SK-N-SH (cell line): ENCODE measurements at regions not wholly inside any gene's neighbourhood (a gene's known extent, or its start where the extent isn't known, plus 50 kb on each side); places are given as distances from the start of the nearest gene placed in this dataset.

Experiments
- CTCF ChIA-PET: fragments of 300-600, 350-600 bp; formaldehyde crosslinking; extraction: SDS; loops from one replicate; lab custom pipeline; 2021; lab: Yijun Ruan, JAX
- POLR2A ChIA-PET: fragments of 350-600 bp; sonication (Branson Sonifier 250); formaldehyde crosslinking; extraction: SDS; loops from one replicate; lab custom pipeline; 2020; ENCODE audit warnings: antibody characterized with exemption, inconsistent platforms; lab: Yijun Ruan, JAX
- DNase-seq: peaks from one replicate; pipeline ENCODE4 v3.0.0; 2012
- H2AFZ ChIP-seq: fragments of 200-600 bp; sonication (generic); 2 replicates; pipeline ENCODE4 v1.8.1; 2016; ENCODE audit warnings: antibody characterized with exemption, mild to moderate bottlenecking, low read depth
- H3F3A ChIP-seq: fragments of 200-600 bp; sonication (generic); replicated peaks from 2 replicates; pipeline ENCODE3; 2016; ENCODE audit warnings: antibody characterized with exemption, mild to moderate bottlenecking; ENCODE audit not compliant: insufficient read depth
- H3K27ac ChIP-seq, 2 experiments: fragments of 200-500 bp in 1 of 2; fragments of 200-600 bp in 1 of 2; sonication (Bioruptor generic) in 1 of 2; sonication (generic), shearing (Covaris generic) in 1 of 2; 2 replicates each; pipeline versions ENCODE4 v1.5.1 to v1.6.1; 2014 to 2016; ENCODE audit warnings: low read depth in 2 of 2, inconsistent platforms in 1 of 2, low read length in 1 of 2, mild to moderate bottlenecking in 1 of 2, mixed read lengths in 1 of 2
- H3K27me3 ChIP-seq: fragments of 200-600 bp; sonication (generic), shearing (Covaris generic); 2 replicates; pipeline ENCODE4 v1.6.1; 2016; ENCODE audit warnings: mixed run types; ENCODE audit not compliant: insufficient read depth
- H3K36me3 ChIP-seq, 2 experiments: fragments of 200-500 bp in 1 of 2; fragments of 200-600 bp in 1 of 2; sonication (Bioruptor generic) in 1 of 2; sonication (generic) in 1 of 2; replicated peaks in 1 of 2; 2 replicates each; pipeline versions ENCODE3 to v1.5.1; 2014 to 2016; ENCODE audit warnings: low read length in 1 of 2, mild to moderate bottlenecking in 1 of 2; ENCODE audit not compliant: insufficient read depth in 2 of 2, control insufficient read depth in 1 of 2
- H3K4me1 ChIP-seq, 2 experiments: fragments of 200-500 bp in 1 of 2; fragments of 200-600 bp in 1 of 2; sonication (Bioruptor generic) in 1 of 2; sonication (generic), shearing (Covaris generic) in 1 of 2; 2 replicates each; pipeline versions ENCODE4 v1.5.1 to v1.6.1; 2014 to 2016; ENCODE audit warnings: low read depth in 1 of 2, low read length in 1 of 2, mixed run types in 1 of 2; ENCODE audit not compliant: insufficient read depth in 2 of 2, control insufficient read depth in 1 of 2
- H3K4me2 ChIP-seq: fragments of 200-600 bp; sonication (generic), shearing (Covaris generic); 2 replicates; pipeline ENCODE4 v1.6.1; 2017; ENCODE audit warnings: mixed run types
- H3K4me3 ChIP-seq, 2 experiments: fragments of 200-500 bp in 1 of 2; fragments of 200-600 bp in 1 of 2; sonication (Bioruptor generic) in 1 of 2; sonication (generic), shearing (Covaris generic) in 1 of 2; 2 replicates each; pipeline versions ENCODE4 v1.5.1 to v1.8.1; 2014 to 2016; ENCODE audit warnings: low read depth in 2 of 2, inconsistent platforms in 1 of 2, low read length in 1 of 2, mild to moderate bottlenecking in 1 of 2, mixed read lengths in 1 of 2, moderate library complexity in 1 of 2
- H3K79me2 ChIP-seq: fragments of 200-600 bp; sonication (generic); 2 replicates; pipeline ENCODE4 v1.8.1; 2017; ENCODE audit warnings: mild to moderate bottlenecking; ENCODE audit not compliant: insufficient read depth
- H3K9ac ChIP-seq: fragments of 200-600 bp; sonication (generic); 2 replicates; pipeline ENCODE4 v1.6.1; 2017; ENCODE audit warnings: mixed run types
- H3K9me2 ChIP-seq: fragments of 200-600 bp; sonication (generic); 2 replicates; pipeline ENCODE4 v1.6.1; 2017; ENCODE audit warnings: mixed run types
- H3K9me3 ChIP-seq: fragments of 200-600 bp; sonication (generic); 2 replicates; pipeline ENCODE4 v1.6.1; 2017; ENCODE audit warnings: mixed run types, mild to moderate bottlenecking, moderate library complexity
- H4K20me1 ChIP-seq: fragments of 200-600 bp; sonication (generic); 2 replicates; pipeline ENCODE4 v1.6.1; 2017; ENCODE audit warnings: mild to moderate bottlenecking, mixed run types; ENCODE audit not compliant: insufficient read depth
- CHD2 ChIP-seq: fragments of 150-350 bp; IDR thresholded peaks from 2 replicates; pipeline ENCODE4 v1.6.1; 2018; ENCODE audit warnings: low read length; ENCODE audit not compliant: partially characterized antibody
- EZH2phosphoT487 ChIP-seq: fragments of 200-600 bp; sonication (generic); IDR thresholded peaks from 2 replicates; pipeline ENCODE4 v1.6.1; 2017; ENCODE audit warnings: low read depth, mixed run types, mild to moderate bottlenecking, antibody characterized with exemption, moderate library complexity, borderline replicate concordance
- FOSL2 ChIP-seq: IDR thresholded peaks from 2 replicates; pipeline ENCODE4 v1.4.0; 2012; ENCODE audit warnings: low read depth, mild to moderate bottlenecking, moderate library complexity, borderline replicate concordance
- GATA2 ChIP-seq: sonication (generic); formaldehyde crosslinking; IDR thresholded peaks from 2 replicates; pipeline ENCODE4 v1.5.0; 2020; ENCODE audit warnings: mild to moderate bottlenecking, missing genetic modification reagents
- JUND ChIP-seq: IDR thresholded peaks from 2 replicates; pipeline ENCODE4 v1.4.0; 2012
- MEF2A ChIP-seq: IDR thresholded peaks from 2 replicates; pipeline ENCODE4 v1.4.0; 2012; ENCODE audit warnings: low read depth, borderline replicate concordance
- RXRA ChIP-seq: IDR thresholded peaks from 2 replicates; pipeline ENCODE4 v1.4.0; 2012; ENCODE audit warnings: low read depth, mild to moderate bottlenecking, borderline replicate concordance
- SIN3A ChIP-seq: IDR thresholded peaks from 2 replicates; pipeline ENCODE4 v1.6.1; 2012; ENCODE audit warnings: low read depth, mild to moderate bottlenecking, low read length, moderate library complexity, borderline replicate concordance
- SMC3 ChIP-seq: IDR thresholded peaks from 2 replicates; pipeline ENCODE4 v1.6.1; 2012; ENCODE audit warnings: low read depth, low read length, improper control_type of control experiment
- TCF12 ChIP-seq: IDR thresholded peaks from 2 replicates; pipeline ENCODE4 v1.4.0; 2012
- TEAD4 ChIP-seq: IDR thresholded peaks from 2 replicates; pipeline ENCODE4 v1.4.0; 2012; ENCODE audit warnings: mild to moderate bottlenecking, borderline replicate concordance; ENCODE audit not compliant: insufficient read depth
- YY1 ChIP-seq: IDR thresholded peaks from 2 replicates; pipeline ENCODE4 v1.4.0; 2012; ENCODE audit warnings: low read depth, mild to moderate bottlenecking
- WGBS: methylation state at CpG from one replicate; pipeline ENCODE4 v1.1.6; 2017; ENCODE audit warnings: low lambda C conversion rate; 5-methylcytosine and 5-hydroxymethylcytosine counted together
- TF ChIP-seq, protein P1 (sequence below): fragments of 150-350 bp; IDR thresholded peaks from 2 replicates; pipeline ENCODE4 v1.6.1; 2017; ENCODE audit warnings: antibody characterized with exemption, low read length, low read depth, borderline replicate concordance
- TF ChIP-seq, protein P2 (sequence below): fragments of 200-600 bp; sonication (generic); IDR thresholded peaks from 2 replicates; pipeline ENCODE4 v1.6.1; 2017; ENCODE audit warnings: antibody characterized with exemption, mild to moderate bottlenecking, moderate library complexity
- TF ChIP-seq, protein P3 (sequence below): fragments of 150-350 bp; IDR thresholded peaks from 2 replicates; pipeline ENCODE4 v1.6.1; 2016; ENCODE audit warnings: mild to moderate bottlenecking, low read depth, low read length
- TF ChIP-seq, protein P4 (sequence below): IDR thresholded peaks from 2 replicates; pipeline ENCODE4 v1.4.0; 2012; ENCODE audit warnings: low read depth
- TF ChIP-seq, protein P5 (sequence below): IDR thresholded peaks from 2 replicates; pipeline ENCODE4 v1.4.0; 2012; ENCODE audit warnings: low read depth, borderline replicate concordance

GRCh38 chr3:193903512-193903817 is 232.5 kb upstream of the HES1 start:
- Histone ChIP-seq H3K9me3 (no peaks in the 10 kb centered on the region), H3K4me2 (no peak overlapping the region), H3K27me3 (no peaks in the 10 kb centered on the region), H3F3A (no peaks in the 10 kb centered on the region), H3K4me3 (no peak overlapping the region), H4K20me1 (no peaks in the 10 kb centered on the region), H3K4me1 (peaks cover 3 to 15% of the 10 kb centered on the region in 2 experiments; a peak in 2 of 4 replicates), H3K9me2 (no peaks in the 10 kb centered on the region), H3K36me3 (no peaks in the 10 kb centered on the region), H2AFZ (no peak overlapping the region), H3K9ac (no peak overlapping the region), H3K79me2 (no peaks in the 10 kb centered on the region; the same call in 1 of the 2 replicates), H3K27ac (no peak overlapping the region)
- no peak for DNase-seq
- POLR2A ChIA-PET, result no interaction called here
- TF ChIP-seq YY1 (no peak), GATA2 (no peak), EZH2phosphoT487 (no peak), MEF2A (no peak), CHD2 (no peak), RXRA (no peak), SIN3A (no peak), FOSL2 (no peak), TCF12 (no peak)
- TF ChIP-seq, protein P1, sequence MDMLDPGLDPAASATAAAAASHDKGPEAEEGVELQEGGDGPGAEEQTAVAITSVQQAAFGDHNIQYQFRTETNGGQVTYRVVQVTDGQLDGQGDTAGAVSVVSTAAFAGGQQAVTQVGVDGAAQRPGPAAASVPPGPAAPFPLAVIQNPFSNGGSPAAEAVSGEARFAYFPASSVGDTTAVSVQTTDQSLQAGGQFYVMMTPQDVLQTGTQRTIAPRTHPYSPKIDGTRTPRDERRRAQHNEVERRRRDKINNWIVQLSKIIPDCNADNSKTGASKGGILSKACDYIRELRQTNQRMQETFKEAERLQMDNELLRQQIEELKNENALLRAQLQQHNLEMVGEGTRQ, result no peak
- TF ChIP-seq, protein P2, sequence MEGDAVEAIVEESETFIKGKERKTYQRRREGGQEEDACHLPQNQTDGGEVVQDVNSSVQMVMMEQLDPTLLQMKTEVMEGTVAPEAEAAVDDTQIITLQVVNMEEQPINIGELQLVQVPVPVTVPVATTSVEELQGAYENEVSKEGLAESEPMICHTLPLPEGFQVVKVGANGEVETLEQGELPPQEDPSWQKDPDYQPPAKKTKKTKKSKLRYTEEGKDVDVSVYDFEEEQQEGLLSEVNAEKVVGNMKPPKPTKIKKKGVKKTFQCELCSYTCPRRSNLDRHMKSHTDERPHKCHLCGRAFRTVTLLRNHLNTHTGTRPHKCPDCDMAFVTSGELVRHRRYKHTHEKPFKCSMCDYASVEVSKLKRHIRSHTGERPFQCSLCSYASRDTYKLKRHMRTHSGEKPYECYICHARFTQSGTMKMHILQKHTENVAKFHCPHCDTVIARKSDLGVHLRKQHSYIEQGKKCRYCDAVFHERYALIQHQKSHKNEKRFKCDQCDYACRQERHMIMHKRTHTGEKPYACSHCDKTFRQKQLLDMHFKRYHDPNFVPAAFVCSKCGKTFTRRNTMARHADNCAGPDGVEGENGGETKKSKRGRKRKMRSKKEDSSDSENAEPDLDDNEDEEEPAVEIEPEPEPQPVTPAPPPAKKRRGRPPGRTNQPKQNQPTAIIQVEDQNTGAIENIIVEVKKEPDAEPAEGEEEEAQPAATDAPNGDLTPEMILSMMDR, result no peak
- TF ChIP-seq, protein P3, sequence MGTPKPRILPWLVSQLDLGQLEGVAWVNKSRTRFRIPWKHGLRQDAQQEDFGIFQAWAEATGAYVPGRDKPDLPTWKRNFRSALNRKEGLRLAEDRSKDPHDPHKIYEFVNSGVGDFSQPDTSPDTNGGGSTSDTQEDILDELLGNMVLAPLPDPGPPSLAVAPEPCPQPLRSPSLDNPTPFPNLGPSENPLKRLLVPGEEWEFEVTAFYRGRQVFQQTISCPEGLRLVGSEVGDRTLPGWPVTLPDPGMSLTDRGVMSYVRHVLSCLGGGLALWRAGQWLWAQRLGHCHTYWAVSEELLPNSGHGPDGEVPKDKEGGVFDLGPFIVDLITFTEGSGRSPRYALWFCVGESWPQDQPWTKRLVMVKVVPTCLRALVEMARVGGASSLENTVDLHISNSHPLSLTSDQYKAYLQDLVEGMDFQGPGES, result no peak
- WGBS, result 71% methylated on average over 8 of the region's 8 CpGs
- CTCF ChIA-PET, result interaction anchor here (2.4 kb wide), 1 partner anchor 13 kb away, joined by 9 read pairs; no protein-coding TSS in a partner anchor

DNA sequence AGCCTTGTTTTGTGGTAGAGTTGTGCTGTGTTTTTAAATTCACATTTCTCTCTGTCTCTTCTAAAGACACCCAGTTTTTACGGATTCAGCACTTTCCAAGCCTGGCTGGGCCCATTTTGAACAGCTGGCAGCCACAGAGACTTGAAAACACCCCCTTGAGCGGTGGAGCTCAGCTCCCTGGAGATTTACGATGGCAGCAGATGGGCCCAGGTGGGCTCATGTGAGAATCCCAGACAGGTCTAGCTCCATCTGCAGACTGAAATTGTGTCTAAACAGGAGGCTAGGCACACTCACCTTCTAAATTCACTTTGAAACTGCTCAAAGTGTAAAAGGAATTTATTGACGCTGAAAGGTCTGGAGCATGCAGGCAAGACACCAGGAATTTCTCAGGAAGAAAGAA is 232.0 kb upstream of the HES1 start:
- Histone ChIP-seq H3K36me3 (no peaks in the 10 kb centered on the region), H3F3A (no peaks in the 10 kb centered on the region), H4K20me1 (no peaks in the 10 kb centered on the region), H3K27ac (no peak overlapping the region), H3K4me1 (peaks cover 3 to 13% of the 10 kb centered on the region in 2 experiments; a peak in 2 of 4 replicates), H3K4me3 (no peak overlapping the region), H3K9ac (no peak overlapping the region), H2AFZ (no peak overlapping the region), H3K27me3 (no peaks in the 10 kb centered on the region), H3K9me2 (no peaks in the 10 kb centered on the region), H3K4me2 (no peak overlapping the region), H3K79me2 (no peaks in the 10 kb centered on the region; the same call in 1 of the 2 replicates), H3K9me3 (no peaks in the 10 kb centered on the region)
- no peak for DNase-seq
- TF ChIP-seq, protein P3, result no peak
- TF ChIP-seq JUND, result no peak
- no peak for TF ChIP-seq YY1
- no peak for TF ChIP-seq SMC3
- TF ChIP-seq, protein P4, sequence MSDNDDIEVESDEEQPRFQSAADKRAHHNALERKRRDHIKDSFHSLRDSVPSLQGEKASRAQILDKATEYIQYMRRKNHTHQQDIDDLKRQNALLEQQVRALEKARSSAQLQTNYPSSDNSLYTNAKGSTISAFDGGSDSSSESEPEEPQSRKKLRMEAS, result no peak
- TF ChIP-seq, protein P5, sequence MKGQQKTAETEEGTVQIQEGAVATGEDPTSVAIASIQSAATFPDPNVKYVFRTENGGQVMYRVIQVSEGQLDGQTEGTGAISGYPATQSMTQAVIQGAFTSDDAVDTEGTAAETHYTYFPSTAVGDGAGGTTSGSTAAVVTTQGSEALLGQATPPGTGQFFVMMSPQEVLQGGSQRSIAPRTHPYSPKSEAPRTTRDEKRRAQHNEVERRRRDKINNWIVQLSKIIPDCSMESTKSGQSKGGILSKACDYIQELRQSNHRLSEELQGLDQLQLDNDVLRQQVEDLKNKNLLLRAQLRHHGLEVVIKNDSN, result no peak
- no peak for TF ChIP-seq TEAD4
- ChIA-PET POLR2A (no interaction called here), CTCF (interaction anchor here (2.4 kb wide), 1 partner anchor 13 kb away, joined by 9 read pairs; no protein-coding TSS in a partner anchor)
- WGBS, result 59% methylated on average over 4 of the region's 4 CpGs
